Activated naive CD8-positive, alpha-beta T cell treated with anti-CD3 and anti-CD28 coated beads, Interleukin-2, amount 10 ng/mL, durations not matched to agents 7 days and 5 days (primary cell): ENCODE measurements at regions not wholly inside any gene's neighbourhood (a gene's known extent, or its start where the extent isn't known, plus 50 kb on each side); places are given as distances from the start of the nearest gene placed in this dataset.

Experiments used
- ATAC-seq: fragments of 150-1000 bp; cut with Tn5 transposase; one replicate; pipeline ENCODE4 v1.10.0; 2021; ENCODE audit warnings: low read depth, moderate library complexity
- POLR2A ChIA-PET: fragments of 350-600 bp; sonication (Branson Sonifier 250); formaldehyde crosslinking; loops from one replicate; lab custom pipeline; 2021; ENCODE audit warnings: antibody characterized with exemption; lab: Charles Lee
- DNase-seq: peaks from one replicate; pipeline ENCODE4 v3.0.0; 2021
- H3K27ac Mint-ChIP-seq: one replicate; pipeline ENCODE4 v1.8.0; 2022; ENCODE audit warnings: mild to moderate bottlenecking, mixed read lengths
- H3K27me3 Mint-ChIP-seq: one replicate; pipeline ENCODE4 v1.8.0; 2022; ENCODE audit warnings: mild to moderate bottlenecking, moderate library complexity, mixed read lengths
- H3K36me3 Mint-ChIP-seq: one replicate; pipeline ENCODE4 v1.8.0; 2021; ENCODE audit warnings: mild to moderate bottlenecking, mixed read lengths
- H3K4me1 Mint-ChIP-seq: one replicate; pipeline ENCODE4 v1.8.0; 2021; ENCODE audit warnings: mixed read lengths
- H3K4me3 Mint-ChIP-seq: one replicate; pipeline ENCODE4 v1.8.0; 2022; ENCODE audit warnings: mild to moderate bottlenecking, moderate library complexity, mixed read lengths
- H3K9me3 Mint-ChIP-seq: one replicate; pipeline ENCODE4 v1.8.0; 2021; ENCODE audit warnings: mixed read lengths

GRCh38 chr10:24793648-24794379 lies 70.1 kb upstream of the ARHGAP21 start:
- no peaks in the 10 kb centered on the region for H3K4me1 Mint-ChIP-seq
- POLR2A ChIA-PET = no interaction called here

GRCh38 chr10:24792638-24793037 lies 69.0 kb upstream of the ARHGAP21 start:
- Mint-ChIP-seq H3K4me3 (no peak overlapping the region), H3K4me1 (no peaks in the 10 kb centered on the region), H3K27me3 (no peaks in the 10 kb centered on the region), H3K27ac (no peak overlapping the region), H3K9me3 (peaks cover 1% of the 10 kb centered on the region), H3K36me3 (no peaks in the 10 kb centered on the region)
- POLR2A ChIA-PET = no interaction called here
- no peak for DNase-seq
- no peak for ATAC-seq

More at GRCh38 chr10:24793648-24794379, 70.1 kb upstream of the ARHGAP21 start:
- Mint-ChIP-seq H3K27me3 (peaks cover 2% of the 10 kb centered on the region), H3K9me3 (peaks cover 3% of the 10 kb centered on the region), H3K27ac (no peak overlapping the region), H3K4me3 (no peak overlapping the region), H3K36me3 (no peaks in the 10 kb centered on the region)
- ATAC-seq = no peak
- no peak for DNase-seq

GRCh38 chr10:24791084-24791726 lies 67.5 kb upstream of the ARHGAP21 start:
- peaks cover 1% of the 10 kb centered on the region for H3K9me3 Mint-ChIP-seq

GRCh38 chr10:24790599-24790998 lies 66.9 kb upstream of the ARHGAP21 start:
- H3K27ac Mint-ChIP-seq = no peak overlapping the region

More at GRCh38 chr10:24791084-24791726, 67.5 kb upstream of the ARHGAP21 start:
- no peak for ATAC-seq
- POLR2A ChIA-PET = no interaction called here
- no peaks in the 10 kb centered on the region for H3K36me3 Mint-ChIP-seq
- no peak overlapping the region for H3K4me3 Mint-ChIP-seq
- H3K27me3 Mint-ChIP-seq = no peaks in the 10 kb centered on the region
- no peak for DNase-seq
- H3K27ac Mint-ChIP-seq = no peak overlapping the region
- no peaks in the 10 kb centered on the region for H3K4me1 Mint-ChIP-seq

GRCh38 chr10:24790073-24790472 lies 66.4 kb upstream of the ARHGAP21 start:
- no peak overlapping the region for H3K27ac Mint-ChIP-seq
- no peaks in the 10 kb centered on the region for H3K27me3 Mint-ChIP-seq
- H3K36me3 Mint-ChIP-seq = no peaks in the 10 kb centered on the region
- H3K4me3 Mint-ChIP-seq = no peak overlapping the region
- ATAC-seq (no peak), DNase-seq (no peak)
- no peaks in the 10 kb centered on the region for H3K4me1 Mint-ChIP-seq
- peaks cover 1% of the 10 kb centered on the region for H3K9me3 Mint-ChIP-seq
- POLR2A ChIA-PET = no interaction called here

More at GRCh38 chr10:24790599-24790998, 66.9 kb upstream of the ARHGAP21 start:
- DNase-seq (no peak), ATAC-seq (no peak)
- H3K27me3 Mint-ChIP-seq = no peaks in the 10 kb centered on the region
- POLR2A ChIA-PET = no interaction called here
- peaks cover 1% of the 10 kb centered on the region for H3K9me3 Mint-ChIP-seq
- H3K4me3 Mint-ChIP-seq = no peak overlapping the region
- no peaks in the 10 kb centered on the region for H3K36me3 Mint-ChIP-seq
- no peaks in the 10 kb centered on the region for H3K4me1 Mint-ChIP-seq

GRCh38 chr10:24784923-24785322 lies 61.2 kb upstream of the ARHGAP21 start:
- Mint-ChIP-seq H3K4me3 (no peak overlapping the region), H3K27me3 (no peaks in the 10 kb centered on the region), H3K27ac (no peak overlapping the region), H3K9me3 (peaks cover 3% of the 10 kb centered on the region), H3K4me1 (no peaks in the 10 kb centered on the region), H3K36me3 (peaks cover 2% of the 10 kb centered on the region)
- POLR2A ChIA-PET = no interaction called here
- DNase-seq (no peak), ATAC-seq (no peak)

- H3K36me3 Mint-ChIP-seq = peaks cover 2% of the 10 kb centered on the region
- POLR2A ChIA-PET = no interaction called here
- H3K27me3 Mint-ChIP-seq = no peaks in the 10 kb centered on the region
Measured at GRCh38 chr10:24784061-24784460, 60.4 kb upstream of the ARHGAP21 start.

GRCh38 chr10:24783504-24783903 lies 59.8 kb upstream of the ARHGAP21 start:
- Mint-ChIP-seq H3K4me1 (no peaks in the 10 kb centered on the region), H3K27me3 (no peaks in the 10 kb centered on the region), H3K27ac (no peak overlapping the region), H3K36me3 (peaks cover 2% of the 10 kb centered on the region), H3K4me3 (no peak overlapping the region), H3K9me3 (peaks cover 3% of the 10 kb centered on the region)
- ATAC-seq = no peak
- POLR2A ChIA-PET = no interaction called here
- DNase-seq = no peak

More at GRCh38 chr10:24784061-24784460, 60.4 kb upstream of the ARHGAP21 start:
- Mint-ChIP-seq H3K4me3 (no peak overlapping the region), H3K9me3 (peaks cover 3% of the 10 kb centered on the region), H3K4me1 (no peaks in the 10 kb centered on the region), H3K27ac (no peak overlapping the region)
- DNase-seq (no peak), ATAC-seq (no peak)

- no peaks in the 10 kb centered on the region for H3K27me3 Mint-ChIP-seq
- no peaks in the 10 kb centered on the region for H3K4me1 Mint-ChIP-seq
- H3K36me3 Mint-ChIP-seq = peaks cover 2% of the 10 kb centered on the region
- H3K27ac Mint-ChIP-seq = no peak overlapping the region
- ATAC-seq = no peak
- H3K4me3 Mint-ChIP-seq = no peak overlapping the region
- POLR2A ChIA-PET = no interaction called here
- DNase-seq = no peak
- peaks cover 3% of the 10 kb centered on the region for H3K9me3 Mint-ChIP-seq
Measured at GRCh38 chr10:24779737-24780136, 56.0 kb upstream of the ARHGAP21 start.

- H3K4me3 Mint-ChIP-seq = no peak overlapping the region
- no peaks in the 10 kb centered on the region for H3K4me1 Mint-ChIP-seq
- H3K27me3 Mint-ChIP-seq = no peaks in the 10 kb centered on the region
- ATAC-seq (no peak), DNase-seq (no peak)
- POLR2A ChIA-PET = no interaction called here
- no peak overlapping the region for H3K27ac Mint-ChIP-seq
- H3K9me3 Mint-ChIP-seq = peaks cover 3% of the 10 kb centered on the region
- H3K36me3 Mint-ChIP-seq = peaks cover 2% of the 10 kb centered on the region
Measured at GRCh38 chr10:24778298-24778697, 54.6 kb upstream of the ARHGAP21 start.

- H3K4me3 Mint-ChIP-seq = no peak overlapping the region
- POLR2A ChIA-PET = no interaction called here
- H3K27ac Mint-ChIP-seq = no peak overlapping the region
- no peak for ATAC-seq
- DNase-seq = no peak
- no peaks in the 10 kb centered on the region for H3K4me1 Mint-ChIP-seq
- H3K27me3 Mint-ChIP-seq = no peaks in the 10 kb centered on the region
- no peaks in the 10 kb centered on the region for H3K9me3 Mint-ChIP-seq
- H3K36me3 Mint-ChIP-seq = no peaks in the 10 kb centered on the region
Measured at GRCh38 chr10:24777196-24777595, 53.5 kb upstream of the ARHGAP21 start.

GRCh38 chr10:24773939-24774589 lies 50.4 kb upstream of the ARHGAP21 start:
- POLR2A ChIA-PET = interaction anchor here (0.7 kb wide), 1 partner anchor 31 kb away, joined by 3 read pairs; no protein-coding TSS in a partner anchor
- Mint-ChIP-seq H3K27me3 (no peaks in the 10 kb centered on the region), H3K36me3 (no peaks in the 10 kb centered on the region), H3K9me3 (no peaks in the 10 kb centered on the region), H3K27ac (no peak overlapping the region), H3K4me3 (no peak overlapping the region), H3K4me1 (no peaks in the 10 kb centered on the region)
- ATAC-seq (no peak), DNase-seq (no peak)
